ENCODE measurements at regions not wholly inside any gene's neighbourhood (a gene's known extent, or its start where the extent isn't known, plus 50 kb on each side); places are given as distances from the start of the nearest gene placed in this dataset.

DNA sequence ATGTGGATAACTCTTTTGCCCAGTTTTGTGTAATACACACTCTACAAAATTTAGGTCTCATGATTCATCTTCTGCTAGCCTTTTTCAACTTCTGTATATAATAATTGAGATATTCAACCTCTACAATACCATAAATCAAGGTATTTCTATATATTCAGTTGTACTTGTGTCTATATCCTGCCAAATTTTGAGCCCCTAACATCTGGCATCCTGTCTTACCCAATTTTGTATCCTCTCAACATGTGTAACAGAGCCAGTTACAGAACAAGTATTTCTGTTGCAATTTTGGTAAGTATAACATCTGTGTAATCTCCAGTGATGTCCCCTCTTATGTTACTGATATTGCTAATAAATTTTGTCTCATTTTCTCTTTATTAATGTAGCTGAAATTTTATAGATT lies 145.8 kb downstream of the TRIB2 start:
- TF ChIP-seq EZH2 (IDR thresholded peaks at IDR 0.05; ENCODE audit: insufficient read depth, poor library complexity, severe bottlenecking) (no peak), EZH2phosphoT487 (IDR thresholded peaks at IDR 0.05; ENCODE audit: insufficient read depth, low read depth) (no peak)

Data from GM23248 (cell line).